K562 (cell line): ENCODE measurements at regions not wholly inside any gene's neighbourhood (a gene's known extent, or its start where the extent isn't known, plus 50 kb on each side); places are given as distances from the start of the nearest gene placed in this dataset.

Experiments
- ATAC-seq: fragments of 200-7000 bp; cut with Tn5 transposase; 3 replicates; pipeline ENCODE4 v1.9.1; 2020; ENCODE audit warnings: moderate library complexity
- BruUV-seq: library from RNA; stranded (reverse); fragments of 400-500 nt; replicated peaks from 2 replicates; lab custom pipeline; 2021; lab: Mats Ljungman, UMichigan
- CTCF ChIA-PET: fragments of 300-600 bp; formaldehyde crosslinking; extraction: SDS; loops from one replicate; lab custom pipeline; 2021; ENCODE audit warnings: low intra/inter-chr PET ratio; lab: Yijun Ruan, JAX
- POLR2A ChIA-PET: fragments of 300-600, 350-650 bp; sonication (Branson Sonifier 250); formaldehyde crosslinking; extraction: SDS; loops from one replicate; lab custom pipeline; 2021; ENCODE audit warnings: antibody characterized with exemption, inconsistent platforms; lab: Yijun Ruan, JAX
- DNase-seq, 4 experiments: peaks; one replicate each; pipeline versions ENCODE4 v3.0.0 to v3.0.0-alpha.2; 2011 to 2018; ENCODE audit warnings: low spot score in 3 of 4, mixed read lengths in 3 of 4; ENCODE audit errors: extremely low read depth in 1 of 4
- FAIRE-seq: peaks from 2 replicates; lab custom pipeline; 2011; peaks lifted over from hg19 to GRCh38; lab: Jason Lieb, UNC
- H2AFZ ChIP-seq: 2 replicates; pipeline ENCODE4 v1.6.0; 2011; ENCODE audit warnings: low read depth, low read length, control low read depth, inconsistent platforms
- H3K27ac ChIP-seq: fragments of 200-600 bp; 3 replicates; pipeline ENCODE4 v1.8.0; 2011; ENCODE audit warnings: low read depth, mild to moderate bottlenecking, control low read depth, inconsistent platforms, low read length, moderate library complexity, mixed read lengths; ENCODE audit errors: extremely low read depth
- H3K27me3 ChIP-seq, 2 experiments: fragments of 300-600 bp in 1 of 2; 2 replicates in 1 of 2; 3 replicates in 1 of 2; pipeline versions ENCODE4 v1.6.0 to v1.8.0; 2011; ENCODE audit warnings: inconsistent platforms in 2 of 2, low read length in 2 of 2, mild to moderate bottlenecking in 1 of 2, mixed read lengths in 1 of 2, moderate library complexity in 1 of 2; ENCODE audit not compliant: control insufficient read depth in 2 of 2, insufficient read depth in 2 of 2
- H3K36me3 ChIP-seq: fragments of 300-600 bp; 3 replicates; pipeline ENCODE4 v1.8.0; 2011; ENCODE audit warnings: mild to moderate bottlenecking, low read length, inconsistent platforms; ENCODE audit not compliant: control insufficient read depth, insufficient read depth
- H3K4me1 ChIP-seq, 2 experiments: fragments of 200-600 bp in 1 of 2; replicated peaks in 1 of 2; 2 replicates in 1 of 2; 3 replicates in 1 of 2; pipeline versions ENCODE4 v1.5.1 to v1.8.0; 2011; ENCODE audit warnings: inconsistent platforms in 2 of 2, low read length in 2 of 2, mild to moderate bottlenecking in 1 of 2, mixed read lengths in 1 of 2, moderate library complexity in 1 of 2; ENCODE audit not compliant: control insufficient read depth in 2 of 2, insufficient read depth in 2 of 2
- H3K4me2 ChIP-seq: 2 replicates; pipeline ENCODE4 v1.6.1; 2011; ENCODE audit warnings: low read length, control low read depth, inconsistent platforms, mixed read lengths; ENCODE audit not compliant: insufficient read depth
- H3K4me3 ChIP-seq: fragments of 200-600 bp; sonication (generic), shearing (Covaris generic); 2 replicates; pipeline ENCODE4 v1.5.1; 2016; ENCODE audit warnings: control low read depth, inconsistent platforms
- H3K79me2 ChIP-seq: fragments of 200-600 bp; 3 replicates; pipeline ENCODE4 v1.8.0; 2011; ENCODE audit warnings: low read length, inconsistent platforms; ENCODE audit not compliant: control insufficient read depth, insufficient read depth
- H3K9ac ChIP-seq, 2 experiments: 2 replicates each; pipeline versions ENCODE4 v1.6.0 to v1.6.1; 2011; ENCODE audit warnings: low read depth in 2 of 2, low read length in 2 of 2, control low read depth in 1 of 2, inconsistent platforms in 1 of 2, mild to moderate bottlenecking in 1 of 2, mixed read lengths in 1 of 2; ENCODE audit not compliant: insufficient read depth in 1 of 2
- H3K9me1 ChIP-seq: one replicate; pipeline ENCODE4 v1.6.0; 2011; ENCODE audit warnings: inconsistent platforms, mild to moderate bottlenecking, low read length, moderate library complexity; ENCODE audit not compliant: control insufficient read depth, insufficient read depth
- H3K9me3 ChIP-seq: replicated peaks from 2 replicates; pipeline ENCODE4 v1.5.1; 2011; ENCODE audit warnings: low read depth, low read length, inconsistent platforms; ENCODE audit not compliant: control insufficient read depth, insufficient read depth
- H4K20me1 ChIP-seq: replicated peaks from 2 replicates; pipeline ENCODE4 v1.6.1; 2011; ENCODE audit warnings: low read length, inconsistent platforms, mixed read lengths; ENCODE audit not compliant: control insufficient read depth, insufficient read depth
- BHLHE40 ChIP-seq: IDR thresholded peaks from 2 replicates; pipeline ENCODE4 v1.6.1; 2011; ENCODE audit warnings: low read length, improper control_type of control experiment
- CHD2 ChIP-seq: IDR thresholded peaks from 2 replicates; pipeline ENCODE4 v1.6.1; 2011; ENCODE audit warnings: low read depth, low read length
- GATAD2A ChIP-seq: fragments of 450-650 bp; IDR thresholded peaks from 2 replicates; pipeline ENCODE4 v1.6.1; 2017
- NKRF ChIP-seq: fragments of 450-650 bp; IDR thresholded peaks from 2 replicates; pipeline ENCODE4 v1.6.1; 2016; ENCODE audit warnings: borderline replicate concordance
- NRF1 ChIP-seq, 2 experiments: fragments of 450-650 bp; IDR thresholded peaks in 1 of 2; conservative IDR thresholded peaks in 1 of 2; 2 replicates each; pipeline ENCODE4 v1.6.1; 2014; ENCODE audit warnings: mild to moderate bottlenecking in 2 of 2
- PATZ1 ChIP-seq: fragments of 250-450 bp; sonication (Bioruptor Pico); IDR thresholded peaks from 2 replicates; pipeline ENCODE4 v1.5.0; 2020; ENCODE audit warnings: mild to moderate bottlenecking, borderline replicate concordance
- TEAD1 ChIP-seq, 2 experiments: fragments of 450-650 bp in 1 of 2; sonication (generic) in 1 of 2; formaldehyde crosslinking; IDR thresholded peaks; 2 replicates each; pipeline versions ENCODE4 v1.4.0 to v1.8.0; 2020 to 2022; ENCODE audit warnings: mild to moderate bottlenecking in 2 of 2, missing genetic modification reagents in 1 of 2
- ZNF655 ChIP-seq: fragments of 250-450 bp; sonication (Bioruptor Pico); IDR thresholded peaks from 2 replicates; pipeline ENCODE4 v1.5.0; 2021
- WGBS: fragments of 100-300 bp; shearing (Covaris generic); methylation state at CpG from one replicate; pipeline ENCODE4 v1.1.6; 2016; ENCODE audit warnings: low coverage, mixed read lengths; ENCODE audit not compliant: insufficient coverage; ENCODE audit errors: missing lambda C conversion rate; 5-methylcytosine and 5-hydroxymethylcytosine counted together
- in situ Hi-C: fragments of 300-500 bp; cut with MboI; formaldehyde crosslinking; loops from 4 replicates; pipeline ENCODE4 v1.15.0; 2018; ENCODE audit warnings: inconsistent platforms, mixed read lengths
- intact Hi-C: fragments of 100-400 bp; cut with micrococcal nuclease; formaldehyde crosslinking; loops from 2 replicates; pipeline ENCODE4 v1.14.2; 2022

GRCh38 chr16:64150193-64150592, 971.7 kb downstream of the CDH11 start:
- H3K9ac ChIP-seq: no peak overlapping the region
- intact Hi-C loops: no loop called here
- no peak overlapping the region for H3K4me3 ChIP-seq
- no peaks in the 10 kb centered on the region for H3K36me3 ChIP-seq
- no peak for ATAC-seq
- no peak for DNase-seq
- no peak overlapping the region for H3K27ac ChIP-seq
- TF ChIP-seq TEAD1 (CRISPR knock-in tag; IDR thresholded peaks at IDR 0.05) (no peak), BHLHE40 (no peak), NRF1 (conservative IDR thresholded peaks at IDR 0.05 in 1 of 2, IDR thresholded peaks at IDR 0.05 in 1 of 2) (no peak), PATZ1 (CRISPR knock-in tag) (no peak), GATAD2A (no peak), CHD2 (no peak), ZNF655 (CRISPR knock-in tag) (no peak), NKRF (no peak)
- TF ChIP-seq, all 486 proteins: peak for 0
- no peak for FAIRE-seq
- no peak overlapping the region for H3K4me2 ChIP-seq
- H3K4me1 ChIP-seq: no peaks in the 10 kb centered on the region
- CTCF ChIA-PET: no interaction called here
- H3K79me2 ChIP-seq: no peaks in the 10 kb centered on the region
- no peaks in the 10 kb centered on the region for H4K20me1 ChIP-seq
- BruUV-seq: no TSS peak
- no peaks in the 10 kb centered on the region for H3K27me3 ChIP-seq
- H3K9me3 ChIP-seq: no peaks in the 10 kb centered on the region
- 3% methylated on average over 3 of the region's 3 CpGs for WGBS
- H2AFZ ChIP-seq: no peak overlapping the region
- POLR2A ChIA-PET: no interaction called here
- no peaks in the 10 kb centered on the region for H3K9me1 ChIP-seq
- in situ Hi-C loops: no loop called here
